WERI-Rb-1 (cell line): ENCODE measurements at regions not wholly inside any gene's neighbourhood (a gene's known extent, or its start where the extent isn't known, plus 50 kb on each side); places are given as distances from the start of the nearest gene placed in this dataset.

Experiments used
- DNase-seq: peaks from one replicate; pipeline ENCODE4 v3.0.0-alpha.2; 2020
- H3K27ac ChIP-seq: fragments of 250-450 bp; sonication (Bioruptor Pico); 2 replicates; pipeline ENCODE4 v1.5.1; 2020; ENCODE audit warnings: mild to moderate bottlenecking, moderate library complexity
- H3K27me3 ChIP-seq: fragments of 250-450 bp; sonication (Bioruptor Pico); 2 replicates; pipeline ENCODE4 v1.5.1; 2021; ENCODE audit warnings: mild to moderate bottlenecking, low read depth, moderate library complexity; ENCODE audit not compliant: insufficient read depth, severe bottlenecking
- H3K36me3 ChIP-seq: fragments of 250-450 bp; sonication (Bioruptor Pico); 2 replicates; pipeline ENCODE4 v1.5.1; 2020; ENCODE audit warnings: mild to moderate bottlenecking, moderate library complexity
- H3K4me3 ChIP-seq: 2 replicates; pipeline ENCODE4 v1.5.1; 2011; ENCODE audit warnings: low read depth, mild to moderate bottlenecking, control low read depth, low read length
- H3K9me3 ChIP-seq: fragments of 250-450 bp; sonication (Bioruptor Pico); 2 replicates; pipeline ENCODE4 v1.5.1; 2021; ENCODE audit warnings: mild to moderate bottlenecking, moderate library complexity; ENCODE audit not compliant: severe bottlenecking
- CTCF ChIP-seq: IDR thresholded peaks from 2 replicates; pipeline ENCODE4 v1.5.1; 2011; ENCODE audit warnings: low read depth, mild to moderate bottlenecking, control low read depth, inconsistent platforms, low read length

- DNase-seq: no peak
- Histone ChIP-seq H3K36me3 (no peaks in the 10 kb centered on the region), H3K9me3 (no peaks in the 10 kb centered on the region), H3K27me3 (no peaks in the 10 kb centered on the region), H3K27ac (no peak overlapping the region), H3K4me3 (no peak overlapping the region)
- no peak for TF ChIP-seq CTCF
These were observed 233.4 kb downstream of the SOX4 start for GRCh38 chr6:21826904-21827303.

- Histone ChIP-seq H3K27ac (no peak overlapping the region), H3K27me3 (no peaks in the 10 kb centered on the region), H3K36me3 (no peaks in the 10 kb centered on the region), H3K9me3 (no peaks in the 10 kb centered on the region), H3K4me3 (no peak overlapping the region)
- DNase-seq: no peak
- no peak for TF ChIP-seq CTCF
These were observed 234.1 kb downstream of the SOX4 start for GRCh38 chr6:21827425-21828202.

GRCh38 chr6:21828704-21829103 is 235.2 kb downstream of the SOX4 start:
- peak; percentile 24; the same call in 1 of the 2 replicates for TF ChIP-seq CTCF
- no peak overlapping the region for H3K4me3 ChIP-seq
- no peaks in the 10 kb centered on the region for H3K9me3 ChIP-seq
- no peak for DNase-seq
- no peaks in the 10 kb centered on the region for H3K27me3 ChIP-seq
- H3K27ac ChIP-seq: no peak overlapping the region
- no peaks in the 10 kb centered on the region for H3K36me3 ChIP-seq

- H3K27me3 ChIP-seq: no peaks in the 10 kb centered on the region
- no peaks in the 10 kb centered on the region for H3K9me3 ChIP-seq
- no peaks in the 10 kb centered on the region for H3K36me3 ChIP-seq
- DNase-seq: no peak
- no peak overlapping the region for H3K27ac ChIP-seq
- no peak for TF ChIP-seq CTCF
- H3K4me3 ChIP-seq: no peak overlapping the region
These were observed 235.6 kb downstream of the SOX4 start for GRCh38 chr6:21829126-21829525.

- H3K36me3 ChIP-seq: no peaks in the 10 kb centered on the region
- TF ChIP-seq CTCF: no peak
- H3K27me3 ChIP-seq: no peaks in the 10 kb centered on the region
- H3K4me3 ChIP-seq: no peak overlapping the region
- no peaks in the 10 kb centered on the region for H3K9me3 ChIP-seq
- DNase-seq: no peak
- H3K27ac ChIP-seq: no peak overlapping the region
These were observed 238.2 kb downstream of the SOX4 start for GRCh38 chr6:21831521-21832291.
